Mammary epithelial cell (primary cell): ENCODE measurements at regions not wholly inside any gene's neighbourhood (a gene's known extent, or its start where the extent isn't known, plus 50 kb on each side); places are given as distances from the start of the nearest gene placed in this dataset.
"Not testable (repeated sequence)": the region's sequence is repeated elsewhere in the genome, so short reads cannot be mapped to it uniquely, and the experiment has no call there.

Source experiments
- CTCF ChIP-seq, 2 donors: IDR thresholded peaks in 1 of 2; conservative IDR thresholded peaks in 1 of 2; 2 replicates each; pipeline ENCODE4 v1.5.1; 2011 to 2012; ENCODE audit warnings: inconsistent platforms in 2 of 2, low read length in 2 of 2, mild to moderate bottlenecking in 2 of 2, control low read depth in 1 of 2, low read depth in 1 of 2; ENCODE audit not compliant: insufficient read depth in 1 of 2; ENCODE audit errors: extremely low read depth in 1 of 2
- EZH2 ChIP-seq: IDR thresholded peaks from 2 replicates; pipeline ENCODE4 v1.6.1; 2012; ENCODE audit warnings: low read length, inconsistent platforms, borderline replicate concordance

GRCh38 chrX:127221821-127222220, 402.3 kb downstream of the PRR32 start:
- TF ChIP-seq CTCF (conservative IDR thresholded peaks at IDR 0.05 in 1 of 2, IDR thresholded peaks at IDR 0.05 in 1 of 2; ENCODE audit: extremely low read depth in 1 of 2, insufficient read depth in 1 of 2, low read depth in 1 of 2, low read length in 2 of 2); EZH2: not testable (repeated sequence)
